DMS 273 treated with DMSO at 0.1 percent for 48 hours (cell line): ENCODE measurements at regions not wholly inside any gene's neighbourhood (a gene's known extent, or its start where the extent isn't known, plus 50 kb on each side); places are given as distances from the start of the nearest gene placed in this dataset.

Experiments used
- DNase-seq: peaks from one replicate; lab custom pipeline; 2025; lab: John Stamatoyannopoulos, UW

GRCh38 chr22:22148905-22149304 lies 95.7 kb upstream of the VPREB1 start:
- no peak for DNase-seq

GRCh38 chr22:22144858-22145257 lies 99.7 kb upstream of the VPREB1 start:
- DNase-seq: no peak

GRCh38 chr22:22143448-22143847 lies 101.1 kb upstream of the VPREB1 start:
- DNase-seq: no peak

GRCh38 chr22:22142661-22143060 lies 101.9 kb upstream of the VPREB1 start:
- DNase-seq: no peak

GRCh38 chr22:22141771-22142591 lies 102.6 kb upstream of the VPREB1 start:
- no peak for DNase-seq

- DNase-seq: no peak
Measured at GRCh38 chr22:22141031-22141430, 103.6 kb upstream of the VPREB1 start.

- no peak for DNase-seq
Measured at GRCh38 chr22:22139364-22139763, 105.2 kb upstream of the VPREB1 start.

GRCh38 chr22:22138915-22139314 lies 105.7 kb upstream of the VPREB1 start:
- no peak for DNase-seq

- no peak for DNase-seq
Measured at GRCh38 chr22:22137891-22138290, 106.7 kb upstream of the VPREB1 start.

GRCh38 chr22:22133910-22134309 lies 110.7 kb upstream of the VPREB1 start:
- DNase-seq: no peak

GRCh38 chr22:22130953-22131608 lies 113.5 kb upstream of the VPREB1 start:
- no peak for DNase-seq

- DNase-seq: no peak
Measured at GRCh38 chr22:22129387-22129786, 115.2 kb upstream of the VPREB1 start.

GRCh38 chr22:22128440-22128839 lies 116.1 kb upstream of the VPREB1 start:
- DNase-seq: no peak

- DNase-seq: no peak
Measured at GRCh38 chr22:22127100-22127499, 117.5 kb upstream of the VPREB1 start.

GRCh38 chr22:22125579-22126468 lies 118.8 kb upstream of the VPREB1 start:
- DNase-seq: no peak

- no peak for DNase-seq
Measured at GRCh38 chr22:22125028-22125578, 119.5 kb upstream of the VPREB1 start.

GRCh38 chr22:22124374-22124773 lies 120.2 kb upstream of the VPREB1 start:
- DNase-seq: no peak

GRCh38 chr22:22123960-22124278 lies 120.7 kb upstream of the VPREB1 start:
- no peak for DNase-seq

- no peak for DNase-seq
Measured at GRCh38 chr22:22123118-22123959, 121.2 kb upstream of the VPREB1 start.

GRCh38 chr22:22122348-22123117 lies 122.1 kb upstream of the VPREB1 start:
- no peak for DNase-seq

GRCh38 chr22:22121445-22121844 lies 123.1 kb upstream of the VPREB1 start:
- no peak for DNase-seq
